Stomach (tissue), 8 donors: ENCODE measurements at regions not wholly inside any gene's neighbourhood (a gene's known extent, or its start where the extent isn't known, plus 50 kb on each side); places are given as distances from the start of the nearest gene placed in this dataset.

Source experiments
- DNase-seq, 2 donors: peaks; one replicate each; pipeline versions ENCODE4 v3.0.0 to v3.0.0-alpha.2; 2013 to 2019
- H3K27ac ChIP-seq, 5 donors: fragments of 200-600 bp in 4 of 5; sonication (generic) in 4 of 5; one replicate each; pipeline ENCODE4 v1.5.1; 2013 to 2019; ENCODE audit warnings: mild to moderate bottlenecking in 1 of 5, moderate library complexity in 1 of 5
- H3K27me3 ChIP-seq, 3 donors: fragments of 200-600 bp; sonication (generic); one replicate each; pipeline ENCODE4 v1.5.1; 2017 to 2019; ENCODE audit warnings: mixed run types in 1 of 3
- H3K36me3 ChIP-seq, 4 donors: fragments of 200-600 bp; sonication (generic); 1 replicate in 3 of 4; 2 replicates in 1 of 4; pipeline ENCODE4 v1.5.1; 2016 to 2019
- H3K4me1 ChIP-seq, 4 donors: fragments of 200-600 bp; sonication (generic); one replicate each; pipeline ENCODE4 v1.5.1; 2016 to 2019
- H3K4me3 ChIP-seq, 4 donors: fragments of 200-600 bp; sonication (generic) in 3 of 4; one replicate each; pipeline ENCODE4 v1.5.1; 2016 to 2019; ENCODE audit warnings: mild to moderate bottlenecking in 1 of 4
- H3K9me3 ChIP-seq, 4 donors: fragments of 200-600 bp; sonication (generic); one replicate each; pipeline ENCODE4 v1.5.1; 2016 to 2019
- EP300 ChIP-seq: sonication (generic); formaldehyde crosslinking; IDR thresholded peaks from one replicate; pipeline ENCODE4 v1.6.1; 2017; ENCODE audit warnings: antibody characterized with exemption
- POLR2A ChIP-seq, 4 donors: fragments of 450-650 bp; IDR thresholded peaks; one replicate each; pipeline ENCODE4 v1.6.1; 2016; ENCODE audit warnings: antibody characterized with exemption in 4 of 4, control low read depth in 2 of 4, mild to moderate bottlenecking in 1 of 4, moderate library complexity in 1 of 4
- POLR2AphosphoS5 ChIP-seq, 3 donors: sonication (generic); formaldehyde crosslinking; IDR thresholded peaks; one replicate each; pipeline ENCODE4 v1.6.1; 2016; ENCODE audit warnings: antibody characterized with exemption in 3 of 3
- WGBS, 5 donors: extraction: QIAGEN DNeasy Blood & Tissue Kit in 3 of 5; methylation state at CpG; one replicate each; pipeline versions ENCODE4 v1.1.5 to v1.1.7; 2013 to 2018; 5-methylcytosine and 5-hydroxymethylcytosine counted together
- intact Hi-C: fragments of 100-400 bp; cut with DNase I; formaldehyde crosslinking; loops from one replicate; pipeline ENCODE4 v1.15.1; 2023; ENCODE audit warnings: low total_unique reads
- TF ChIP-seq, protein P1 (sequence below), 7 experiments: fragments of 450-650 bp in 4 of 7; fragments of 200-600 bp in 3 of 7; sonication (generic) in 3 of 7; IDR thresholded peaks; one replicate each; pipeline ENCODE4 v1.5.1; 2016 to 2019; ENCODE audit warnings: antibody characterized with exemption in 7 of 7, control low read depth in 2 of 7, mild to moderate bottlenecking in 1 of 7
- donor health status: healthy with polysubstance abuse.
- donor health status: Bipolar disorder and iron deficiency.
- donor health status: healthy.

DNA sequence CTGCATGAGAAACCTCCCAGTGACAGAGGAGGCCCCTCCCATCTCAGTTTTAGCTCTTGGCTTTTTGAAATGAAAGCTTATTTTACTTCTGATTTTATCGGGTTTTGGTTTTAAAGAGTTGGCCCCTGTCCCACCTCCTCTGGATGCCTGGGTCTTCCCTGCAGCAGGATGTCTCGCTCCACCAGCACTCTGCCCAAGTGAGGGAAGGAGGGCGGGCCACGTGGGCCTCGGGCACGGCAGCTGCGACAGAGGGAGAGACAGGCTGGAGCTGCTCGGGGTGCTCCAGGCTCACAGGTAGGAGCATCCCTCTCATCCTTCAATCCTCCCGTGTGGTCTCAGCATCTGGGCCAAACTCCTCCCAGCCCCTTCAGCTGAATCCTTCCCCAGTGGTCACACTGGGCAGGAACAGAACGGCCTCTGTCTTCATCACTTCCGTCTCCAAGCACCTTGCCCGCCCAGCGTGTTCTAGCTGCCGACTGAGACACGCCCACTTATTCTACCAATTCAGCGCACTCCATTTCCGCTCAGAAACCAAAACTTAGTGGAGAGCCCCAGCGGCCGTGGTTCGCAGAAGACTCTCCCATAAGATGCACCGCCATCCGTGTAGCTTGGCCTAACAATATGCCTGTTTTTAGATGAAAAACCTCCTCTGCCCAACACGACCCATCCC, 222.9 kb downstream of the GLRX3 start:
- Histone ChIP-seq H3K27me3 (peaks cover 0 to 10% (median 0%) of the 10 kb centered on the region in 3 donors), H3K4me3 (no peak overlapping the region), H3K4me1 (no peaks in the 10 kb centered on the region), H3K36me3 (no peaks in the 10 kb centered on the region), H3K9me3 (peaks cover 0 to 4% (median 0%) of the 10 kb centered on the region in 4 donors), H3K27ac (no peak overlapping the region)
- 76 to 82% (median 78%) methylated on average over 22 to 23 of the region's 23 CpGs for WGBS, 5 donors
- TF ChIP-seq EP300 (no peak), POLR2A (IDR thresholded peaks at IDR 0.05) (no peak), POLR2AphosphoS5 (IDR thresholded peaks at IDR 0.05) (no peak)
- TF ChIP-seq, protein P1, sequence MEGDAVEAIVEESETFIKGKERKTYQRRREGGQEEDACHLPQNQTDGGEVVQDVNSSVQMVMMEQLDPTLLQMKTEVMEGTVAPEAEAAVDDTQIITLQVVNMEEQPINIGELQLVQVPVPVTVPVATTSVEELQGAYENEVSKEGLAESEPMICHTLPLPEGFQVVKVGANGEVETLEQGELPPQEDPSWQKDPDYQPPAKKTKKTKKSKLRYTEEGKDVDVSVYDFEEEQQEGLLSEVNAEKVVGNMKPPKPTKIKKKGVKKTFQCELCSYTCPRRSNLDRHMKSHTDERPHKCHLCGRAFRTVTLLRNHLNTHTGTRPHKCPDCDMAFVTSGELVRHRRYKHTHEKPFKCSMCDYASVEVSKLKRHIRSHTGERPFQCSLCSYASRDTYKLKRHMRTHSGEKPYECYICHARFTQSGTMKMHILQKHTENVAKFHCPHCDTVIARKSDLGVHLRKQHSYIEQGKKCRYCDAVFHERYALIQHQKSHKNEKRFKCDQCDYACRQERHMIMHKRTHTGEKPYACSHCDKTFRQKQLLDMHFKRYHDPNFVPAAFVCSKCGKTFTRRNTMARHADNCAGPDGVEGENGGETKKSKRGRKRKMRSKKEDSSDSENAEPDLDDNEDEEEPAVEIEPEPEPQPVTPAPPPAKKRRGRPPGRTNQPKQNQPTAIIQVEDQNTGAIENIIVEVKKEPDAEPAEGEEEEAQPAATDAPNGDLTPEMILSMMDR (IDR thresholded peaks at IDR 0.05): no peak
- peak in 1 of 2 donors; percentile 23 for DNase-seq
- intact Hi-C loops: no loop called here

GRCh38 chr10:130359711-130360110, 223.5 kb downstream of the GLRX3 start:
- Histone ChIP-seq H3K9me3 (peaks cover 0 to 4% (median 0%) of the 10 kb centered on the region in 4 donors), H3K4me1 (no peaks in the 10 kb centered on the region), H3K4me3 (no peak overlapping the region), H3K36me3 (no peaks in the 10 kb centered on the region), H3K27ac (no peak overlapping the region), H3K27me3 (peaks cover 0 to 10% (median 0%) of the 10 kb centered on the region in 3 donors)
- TF ChIP-seq POLR2A (IDR thresholded peaks at IDR 0.05) (no peak), EP300 (no peak), POLR2AphosphoS5 (IDR thresholded peaks at IDR 0.05) (no peak)
- TF ChIP-seq, protein P1 (IDR thresholded peaks at IDR 0.05): no peak
- WGBS, 5 donors: 80 to 92% (median 89%) methylated on average over 10 to 12 of the region's 12 CpGs
- DNase-seq: peak in 1 of 2 donors; percentile 19
- intact Hi-C loops: no loop called here

GRCh38 chr10:130360826-130361311, 224.7 kb downstream of the GLRX3 start:
- Histone ChIP-seq H3K4me3 (no peak overlapping the region), H3K9me3 (peaks cover 0 to 4% (median 2%) of the 10 kb centered on the region in 4 donors), H3K27ac (no peak overlapping the region), H3K4me1 (no peaks in the 10 kb centered on the region), H3K36me3 (no peaks in the 10 kb centered on the region), H3K27me3 (peaks cover 0 to 10% (median 0%) of the 10 kb centered on the region in 3 donors)
- no peak for TF ChIP-seq EP300
- no peak for TF ChIP-seq POLR2AphosphoS5 (IDR thresholded peaks at IDR 0.05)
- TF ChIP-seq, protein P1 (IDR thresholded peaks at IDR 0.05): no peak
- TF ChIP-seq POLR2A (IDR thresholded peaks at IDR 0.05): no peak
- DNase-seq: peak; percentile 16 to 18
- 59 to 74% (median 68%) methylated on average over 5 to 11 of the region's 11 CpGs for WGBS, 5 donors
- intact Hi-C loops: no loop called here

DNA sequence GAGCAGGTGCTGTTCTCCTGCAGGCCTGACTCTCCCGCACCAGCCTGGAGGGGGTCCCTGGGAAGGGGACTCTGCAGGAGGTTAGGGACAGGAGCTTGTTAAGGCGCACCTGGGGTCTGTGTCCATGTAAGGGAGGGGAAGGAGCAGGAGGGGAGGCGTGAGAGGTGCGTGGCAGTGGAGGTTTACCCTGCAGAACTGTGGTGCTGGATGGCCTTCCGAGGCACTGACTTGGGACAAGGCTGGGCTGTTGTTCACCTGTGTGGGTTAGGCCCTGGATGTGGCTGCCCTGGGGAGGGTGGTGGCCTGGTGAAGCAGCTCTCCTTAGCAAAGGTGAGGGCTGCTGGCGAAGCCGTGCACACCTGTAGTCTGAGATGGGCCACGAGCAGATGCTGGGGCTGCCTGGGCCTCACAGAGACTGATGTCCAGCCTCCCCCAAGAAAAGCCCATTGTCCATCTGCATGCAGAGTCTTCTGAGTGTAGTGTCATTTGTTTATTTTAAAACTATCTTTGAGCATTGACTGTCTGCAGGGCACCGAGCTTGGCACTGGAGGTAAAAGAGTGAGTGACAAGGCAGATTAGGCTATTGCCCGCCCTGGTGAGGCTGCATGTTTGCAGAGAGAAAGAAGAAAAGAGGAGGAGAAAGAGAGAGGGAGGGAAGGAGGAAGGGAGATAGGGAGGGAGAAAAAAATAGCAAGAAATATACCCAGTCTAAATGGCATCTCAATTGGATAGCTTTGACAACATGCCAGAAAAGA, 225.3 kb downstream of the GLRX3 start:
- Histone ChIP-seq H3K27ac (no peak overlapping the region), H3K4me1 (no peaks in the 10 kb centered on the region), H3K9me3 (peaks cover 0 to 4% (median 2%) of the 10 kb centered on the region in 4 donors), H3K4me3 (no peak overlapping the region), H3K36me3 (no peaks in the 10 kb centered on the region), H3K27me3 (peaks cover 0 to 10% (median 0%) of the 10 kb centered on the region in 3 donors)
- intact Hi-C loops: no loop called here
- DNase-seq: peak in 1 of 2 donors; percentile 19
- WGBS, 5 donors: 74 to 79% (median 77%) methylated on average over 10 of the region's 10 CpGs
- TF ChIP-seq, protein P1 (IDR thresholded peaks at IDR 0.05): no peak
- TF ChIP-seq EP300 (no peak), POLR2AphosphoS5 (IDR thresholded peaks at IDR 0.05) (no peak), POLR2A (IDR thresholded peaks at IDR 0.05) (no peak)
